OCI-LY3 (cell line): ENCODE measurements at regions not wholly inside any gene's neighbourhood (a gene's known extent, or its start where the extent isn't known, plus 50 kb on each side); places are given as distances from the start of the nearest gene placed in this dataset.

ENCODE experiments used
- H2AFZ ChIP-seq: fragments of 200-600, 300-600 bp; shearing (Covaris generic); 2 replicates; pipeline ENCODE4 v1.6.0; 2014; ENCODE audit warnings: antibody characterized with exemption, low read depth, low read length
- H3K27ac ChIP-seq: fragments of 200-600, 300-600 bp; sonication (generic); 2 replicates; pipeline ENCODE4 v1.5.1; 2014; ENCODE audit warnings: mild to moderate bottlenecking, low read length, moderate library complexity, mixed read lengths
- H3K27me3 ChIP-seq: fragments of 200-600, 300-600 bp; sonication (generic); 2 replicates; pipeline ENCODE4 v1.6.1; 2014; ENCODE audit warnings: low read depth, low read length, mixed read lengths
- H3K36me3 ChIP-seq: fragments of 200-600, 300-600 bp; sonication (generic); replicated peaks from 2 replicates; pipeline ENCODE3; 2014; ENCODE audit warnings: low read depth, low read length, mixed read lengths
- H3K4me1 ChIP-seq: fragments of 300-600, 200-600 bp; sonication (generic); 2 replicates; pipeline ENCODE4 v1.6.1; 2014; ENCODE audit warnings: low read length, mixed read lengths
- H3K4me2 ChIP-seq: fragments of 200-600, 300-600 bp; sonication (generic); 2 replicates; pipeline ENCODE4 v1.6.1; 2014; ENCODE audit warnings: low read length, mixed read lengths
- H3K4me3 ChIP-seq: fragments of 300-600, 200-600 bp; sonication (generic); 2 replicates; pipeline ENCODE4 v1.5.1; 2014; ENCODE audit warnings: antibody characterized with exemption, mild to moderate bottlenecking, low read length, moderate library complexity
- H3K79me2 ChIP-seq: fragments of 300-600, 200-600 bp; shearing (Covaris generic); 2 replicates; pipeline ENCODE4 v1.6.1; 2014; ENCODE audit warnings: mild to moderate bottlenecking, low read length, mixed read lengths
- H3K9ac ChIP-seq: fragments of 300-600, 200-600 bp; shearing (Covaris generic); 2 replicates; pipeline ENCODE4 v1.6.0; 2014; ENCODE audit warnings: mild to moderate bottlenecking, low read length, moderate library complexity
- H3K9me3 ChIP-seq: fragments of 200-600, 300-600 bp; shearing (Covaris generic); 2 replicates; pipeline ENCODE4 v1.6.1; 2014; ENCODE audit warnings: low read length, mixed read lengths; ENCODE audit not compliant: insufficient read depth
- H4K20me1 ChIP-seq: fragments of 200-600, 300-600 bp; sonication (generic); 2 replicates; pipeline ENCODE4 v1.6.1; 2016; ENCODE audit warnings: low read length, mixed read lengths; ENCODE audit not compliant: insufficient read depth
- CTCF ChIP-seq: fragments of 200-600, 300-600 bp; sonication (generic); IDR thresholded peaks from 2 replicates; pipeline ENCODE4 v1.5.1; 2014; ENCODE audit warnings: antibody characterized with exemption, low read length, low read depth
- EZH2phosphoT487 ChIP-seq: fragments of 200-600 bp; shearing (Covaris generic); IDR thresholded peaks from 2 replicates; pipeline ENCODE4 v1.6.1; 2018; ENCODE audit warnings: antibody characterized with exemption, mixed run types, low read depth

GRCh38 chr16:66044089-66044488 is 322.4 kb upstream of the CDH5 start:
- no peak overlapping the region for H3K4me2 ChIP-seq
- H3K27me3 ChIP-seq, result no peaks in the 10 kb centered on the region
- H3K9ac ChIP-seq, result no peak overlapping the region
- H3K27ac ChIP-seq, result no peak overlapping the region
- H3K79me2 ChIP-seq, result no peaks in the 10 kb centered on the region
- no peaks in the 10 kb centered on the region for H3K36me3 ChIP-seq
- H2AFZ ChIP-seq, result no peak overlapping the region
- no peaks in the 10 kb centered on the region for H3K9me3 ChIP-seq
- TF ChIP-seq EZH2phosphoT487 (no peak), CTCF (no peak)
- H4K20me1 ChIP-seq, result no peaks in the 10 kb centered on the region
- no peak overlapping the region for H3K4me3 ChIP-seq
- H3K4me1 ChIP-seq, result no peaks in the 10 kb centered on the region

GRCh38 chr16:66043326-66043725 is 323.2 kb upstream of the CDH5 start:
- Histone ChIP-seq H3K27ac (no peak overlapping the region), H3K9ac (no peak overlapping the region), H3K4me2 (no peak overlapping the region), H3K4me3 (no peak overlapping the region), H3K27me3 (no peaks in the 10 kb centered on the region), H3K79me2 (no peaks in the 10 kb centered on the region), H3K36me3 (no peaks in the 10 kb centered on the region), H2AFZ (no peak overlapping the region), H3K4me1 (no peaks in the 10 kb centered on the region), H4K20me1 (no peaks in the 10 kb centered on the region), H3K9me3 (no peaks in the 10 kb centered on the region)
- no peak for TF ChIP-seq CTCF
- TF ChIP-seq EZH2phosphoT487, result no peak

- no peak overlapping the region for H3K27ac ChIP-seq
- H3K79me2 ChIP-seq, result no peaks in the 10 kb centered on the region
- no peaks in the 10 kb centered on the region for H4K20me1 ChIP-seq
- H3K4me2 ChIP-seq, result no peak overlapping the region
- H3K27me3 ChIP-seq, result no peaks in the 10 kb centered on the region
- no peaks in the 10 kb centered on the region for H3K9me3 ChIP-seq
- H3K4me1 ChIP-seq, result no peaks in the 10 kb centered on the region
- H3K36me3 ChIP-seq, result no peaks in the 10 kb centered on the region
- H3K4me3 ChIP-seq, result no peak overlapping the region
- no peak for TF ChIP-seq CTCF
- TF ChIP-seq EZH2phosphoT487, result no peak
- no peak overlapping the region for H3K9ac ChIP-seq
- H2AFZ ChIP-seq, result no peak overlapping the region
These were observed 324.1 kb upstream of the CDH5 start for GRCh38 chr16:66042341-66042740.

- H2AFZ ChIP-seq, result no peak overlapping the region
- TF ChIP-seq EZH2phosphoT487 (no peak), CTCF (no peak)
- H3K9ac ChIP-seq, result no peak overlapping the region
- H3K4me2 ChIP-seq, result no peak overlapping the region
- no peaks in the 10 kb centered on the region for H3K9me3 ChIP-seq
- no peaks in the 10 kb centered on the region for H3K36me3 ChIP-seq
- H4K20me1 ChIP-seq, result no peaks in the 10 kb centered on the region
- no peak overlapping the region for H3K4me3 ChIP-seq
- no peak overlapping the region for H3K27ac ChIP-seq
- no peaks in the 10 kb centered on the region for H3K27me3 ChIP-seq
- no peaks in the 10 kb centered on the region for H3K4me1 ChIP-seq
- H3K79me2 ChIP-seq, result no peaks in the 10 kb centered on the region
These were observed 324.6 kb upstream of the CDH5 start for GRCh38 chr16:66041907-66042306.
